Endothelial cell of umbilical vein (primary cell): ENCODE measurements at regions not wholly inside any gene's neighbourhood (a gene's known extent, or its start where the extent isn't known, plus 50 kb on each side); places are given as distances from the start of the nearest gene placed in this dataset.

Experiments used
- BruUV-seq: library from RNA; stranded (reverse); fragments of 400-500 nt; replicated peaks from 2 replicates; lab custom pipeline; 2021; lab: Mats Ljungman, UMichigan
- CTCF ChIA-PET: fragments of 300-600, 350-600 bp; sonication (Branson Sonifier 250); formaldehyde crosslinking; loops from one replicate; lab custom pipeline; 2021; ENCODE audit warnings: antibody characterized with exemption, inconsistent platforms; lab: Charles Lee
- POLR2A ChIA-PET: fragments of 300-600, 350-600 bp; sonication (Branson Sonifier 250); formaldehyde crosslinking; loops from one replicate; lab custom pipeline; 2021; ENCODE audit warnings: antibody characterized with exemption, inconsistent platforms; lab: Charles Lee
- DNase-seq: peaks from one replicate; pipeline ENCODE4 v3.0.0-alpha.2; 2011; ENCODE audit warnings: low read depth, low spot score
- FAIRE-seq: peaks from 2 replicates; lab custom pipeline; 2011; peaks lifted over from hg19 to GRCh38; lab: Jason Lieb, UNC
- H2AFZ ChIP-seq: 2 replicates; pipeline ENCODE4 v1.6.0; 2012; ENCODE audit warnings: low read depth, low read length, control low read depth, inconsistent platforms
- H3K27ac ChIP-seq: 2 replicates; pipeline ENCODE4 v1.5.1; 2011; ENCODE audit warnings: low read depth, mild to moderate bottlenecking, control low read depth, low read length, moderate library complexity; ENCODE audit not compliant: insufficient read depth
- H3K27me3 ChIP-seq, 2 experiments: 2 replicates each; pipeline versions ENCODE4 v1.6.0 to v1.6.1; 2011; ENCODE audit warnings: low read length in 2 of 2, mixed read lengths in 1 of 2; ENCODE audit not compliant: control insufficient read depth in 2 of 2, insufficient read depth in 2 of 2
- H3K36me3 ChIP-seq, 2 experiments: 2 replicates in 1 of 2; 3 replicates in 1 of 2; pipeline ENCODE4 v1.5.1; 2011; ENCODE audit warnings: low read length in 2 of 2, mild to moderate bottlenecking in 1 of 2, moderate library complexity in 1 of 2; ENCODE audit not compliant: control insufficient read depth in 2 of 2, insufficient read depth in 2 of 2; ENCODE audit errors: extremely low read depth in 1 of 2
- H3K4me1 ChIP-seq: 3 replicates; pipeline ENCODE4 v1.5.1; 2011; ENCODE audit warnings: mild to moderate bottlenecking, low read length; ENCODE audit not compliant: control insufficient read depth, insufficient read depth; ENCODE audit errors: extremely low read depth
- H3K4me2 ChIP-seq: 2 replicates; pipeline ENCODE4 v1.6.1; 2011; ENCODE audit warnings: low read length, control low read depth, mixed read lengths; ENCODE audit not compliant: insufficient read depth
- H3K4me3 ChIP-seq, 3 experiments: fragments of 200-600 bp in 1 of 3; sonication (generic), shearing (Covaris generic) in 1 of 3; replicated peaks in 1 of 3; 2 replicates each; pipeline ENCODE4 v1.5.1; 2011 to 2016; ENCODE audit warnings: control low read depth in 3 of 3, low read length in 3 of 3, mild to moderate bottlenecking in 2 of 3, inconsistent platforms in 1 of 3, low read depth in 1 of 3, moderate library complexity in 1 of 3; ENCODE audit not compliant: insufficient read depth in 1 of 3
- H3K79me2 ChIP-seq: 2 replicates; pipeline ENCODE4 v1.6.0; 2012; ENCODE audit warnings: low read length, inconsistent platforms; ENCODE audit not compliant: control insufficient read depth, insufficient read depth
- H3K9ac ChIP-seq: replicated peaks from 2 replicates; pipeline ENCODE3; 2011; ENCODE audit warnings: low read length, control low read depth; ENCODE audit not compliant: insufficient read depth; ENCODE audit errors: extremely low read depth
- H3K9me1 ChIP-seq: replicated peaks from 3 replicates; pipeline ENCODE4 v1.6.0; 2011; ENCODE audit warnings: mild to moderate bottlenecking, low read length; ENCODE audit not compliant: control insufficient read depth, insufficient read depth; ENCODE audit errors: extremely low read depth
- H3K9me3 ChIP-seq: replicated peaks from 2 replicates; pipeline ENCODE4 v1.5.1; 2012; ENCODE audit warnings: low read length, inconsistent platforms; ENCODE audit not compliant: control insufficient read depth, insufficient read depth
- H4K20me1 ChIP-seq: replicated peaks from 2 replicates; pipeline ENCODE3; 2011; ENCODE audit warnings: mild to moderate bottlenecking, low read length; ENCODE audit not compliant: control insufficient read depth, insufficient read depth; ENCODE audit errors: extremely low read depth
- CTCF ChIP-seq, 2 donors: IDR thresholded peaks; 1 replicate in 1 of 2; 2 replicates in 1 of 2; pipeline ENCODE4 v1.5.1; 2011; ENCODE audit warnings: low read length in 2 of 2, mild to moderate bottlenecking in 2 of 2, moderate library complexity in 2 of 2, control low read depth in 1 of 2, inconsistent platforms in 1 of 2, low read depth in 1 of 2; ENCODE audit not compliant: insufficient read depth in 1 of 2; ENCODE audit errors: extremely low read depth in 1 of 2
- EZH2 ChIP-seq: IDR thresholded peaks from 2 replicates; pipeline ENCODE4 v1.6.1; 2012; ENCODE audit warnings: borderline replicate concordance, low read depth, mild to moderate bottlenecking, moderate library complexity, low read length, inconsistent platforms; ENCODE audit not compliant: severe bottlenecking
- FOS ChIP-seq: IDR thresholded peaks from 2 replicates; pipeline ENCODE4 v1.6.1; 2011; ENCODE audit warnings: mild to moderate bottlenecking, low read length, moderate library complexity, borderline replicate concordance; ENCODE audit not compliant: insufficient read depth
- GATA2 ChIP-seq: IDR thresholded peaks from 2 replicates; pipeline ENCODE4 v1.7.0; 2011; ENCODE audit warnings: low read depth, mild to moderate bottlenecking, moderate library complexity, mixed read lengths, low read length; ENCODE audit not compliant: insufficient read length, insufficient read depth
- JUN ChIP-seq: IDR thresholded peaks from 2 replicates; pipeline ENCODE4 v1.6.1; 2011; ENCODE audit warnings: borderline replicate concordance, low read depth; ENCODE audit not compliant: insufficient read length, insufficient read depth
- MAX ChIP-seq: IDR thresholded peaks from 2 replicates; pipeline ENCODE4 v1.6.1; 2011; ENCODE audit not compliant: insufficient read depth, insufficient read length
- MYC ChIP-seq: IDR thresholded peaks from one replicate; pipeline ENCODE4 v1.6.1; 2011; ENCODE audit warnings: mild to moderate bottlenecking, low read depth, low read length
- POLR2A ChIP-seq: IDR thresholded peaks from 2 replicates; pipeline ENCODE4 v1.6.1; 2012; ENCODE audit warnings: low read depth, mild to moderate bottlenecking, control low read depth, low read length
- POLR2AphosphoS5 ChIP-seq: IDR thresholded peaks from 2 replicates; pipeline ENCODE4 v1.6.1; 2012; ENCODE audit warnings: low read depth, mild to moderate bottlenecking, control low read depth, low read length, moderate library complexity; ENCODE audit not compliant: insufficient read depth
- dilution Hi-C: fragments of 300-500 bp; cut with MboI; formaldehyde crosslinking; loops from one replicate; pipeline ENCODE4 v1.15.0; 2019; ENCODE audit warnings: low sequenced_read_pairs; ENCODE audit not compliant: extremely low pct_ligation_motif_present
- intact Hi-C: fragments of 100-400 bp; cut with micrococcal nuclease; formaldehyde crosslinking; loops from one replicate; pipeline ENCODE4 v1.10.0; 2022

- no peak overlapping the region for H3K4me2 ChIP-seq
- no peaks in the 10 kb centered on the region for H3K27me3 ChIP-seq
- H3K4me1 ChIP-seq, result no peaks in the 10 kb centered on the region
- no TSS peak for BruUV-seq
- no peak overlapping the region for H2AFZ ChIP-seq
- H3K9me3 ChIP-seq, result no peaks in the 10 kb centered on the region
- ChIA-PET POLR2A (no interaction called here), CTCF (no interaction called here)
- intact Hi-C loops (no loop called here), dilution Hi-C loops (no loop called here)
- no peak overlapping the region for H3K9ac ChIP-seq
- H3K27ac ChIP-seq, result no peak overlapping the region
- H3K36me3 ChIP-seq, result no peaks in the 10 kb centered on the region
- TF ChIP-seq EZH2 (no peak), MYC (no peak), GATA2 (no peak), CTCF (IDR thresholded peaks at IDR 0.05; ENCODE audit: extremely low read depth in 1 of 2, insufficient read depth in 1 of 2, low read depth in 1 of 2, low read length in 2 of 2) (no peak), POLR2A (no peak), POLR2AphosphoS5 (no peak), JUN (no peak), MAX (no peak), FOS (no peak)
- H3K9me1 ChIP-seq, result no peaks in the 10 kb centered on the region
- no peak overlapping the region for H3K4me3 ChIP-seq
- no peak for DNase-seq
- FAIRE-seq, result no peak
- H4K20me1 ChIP-seq, result no peaks in the 10 kb centered on the region
- no peaks in the 10 kb centered on the region for H3K79me2 ChIP-seq
These were observed 275.3 kb downstream of the INSIG2 start for GRCh38 chr2:118363604-118364003.
